NCI-H82 treated with DMSO at 0.1 percent for 48 hours (cell line): ENCODE measurements at regions not wholly inside any gene's neighbourhood (a gene's known extent, or its start where the extent isn't known, plus 50 kb on each side); places are given as distances from the start of the nearest gene placed in this dataset.
"Not testable (repeated sequence)": the region's sequence is repeated elsewhere in the genome, so short reads cannot be mapped to it uniquely, and the experiment has no call there.

ENCODE experiments used
- DNase-seq: peaks from one replicate; lab custom pipeline; 2025; ENCODE audit not compliant: unreplicated experiment; lab: John Stamatoyannopoulos, UW

DNA sequence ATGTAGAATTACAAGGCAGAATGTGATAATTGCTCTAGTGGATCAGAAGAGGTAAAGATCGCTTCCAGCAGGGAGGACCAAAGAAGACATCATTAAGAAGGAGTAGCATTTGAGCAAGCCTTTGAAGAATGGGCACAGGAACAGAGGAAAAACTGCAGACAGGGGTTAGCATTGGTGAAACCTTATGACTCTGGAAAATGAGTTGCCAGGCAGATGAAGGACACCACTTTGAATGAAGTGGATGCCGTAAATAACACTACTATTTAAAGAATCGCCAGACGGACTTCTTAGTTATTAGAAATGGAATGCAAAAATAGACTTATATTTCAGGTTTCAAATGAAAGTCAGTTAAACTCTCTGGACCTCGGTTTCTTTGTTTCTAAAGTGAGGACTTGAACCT, 727.7 kb downstream of the USP25 start:
- no peak for DNase-seq

DNA sequence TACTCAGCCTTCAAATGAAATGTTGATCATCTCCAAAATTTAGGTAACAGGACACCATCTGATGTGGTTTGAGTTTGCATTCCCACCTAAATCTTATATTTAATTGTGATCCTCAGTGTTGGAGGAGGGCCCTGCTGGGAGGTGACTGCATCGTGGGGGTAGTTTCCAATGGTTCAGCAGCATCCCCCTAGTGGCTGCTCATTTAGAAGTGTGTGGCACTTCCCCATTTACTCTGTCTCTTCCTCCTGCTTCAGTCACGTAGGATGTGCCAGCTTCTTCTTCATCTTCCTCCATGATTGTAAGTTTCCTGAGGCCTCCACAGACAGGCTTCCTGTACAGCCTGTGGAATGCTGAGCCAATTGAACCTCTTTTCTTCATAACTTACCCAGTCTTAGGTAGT, 731.2 kb downstream of the USP25 start:
- no peak for DNase-seq

DNA sequence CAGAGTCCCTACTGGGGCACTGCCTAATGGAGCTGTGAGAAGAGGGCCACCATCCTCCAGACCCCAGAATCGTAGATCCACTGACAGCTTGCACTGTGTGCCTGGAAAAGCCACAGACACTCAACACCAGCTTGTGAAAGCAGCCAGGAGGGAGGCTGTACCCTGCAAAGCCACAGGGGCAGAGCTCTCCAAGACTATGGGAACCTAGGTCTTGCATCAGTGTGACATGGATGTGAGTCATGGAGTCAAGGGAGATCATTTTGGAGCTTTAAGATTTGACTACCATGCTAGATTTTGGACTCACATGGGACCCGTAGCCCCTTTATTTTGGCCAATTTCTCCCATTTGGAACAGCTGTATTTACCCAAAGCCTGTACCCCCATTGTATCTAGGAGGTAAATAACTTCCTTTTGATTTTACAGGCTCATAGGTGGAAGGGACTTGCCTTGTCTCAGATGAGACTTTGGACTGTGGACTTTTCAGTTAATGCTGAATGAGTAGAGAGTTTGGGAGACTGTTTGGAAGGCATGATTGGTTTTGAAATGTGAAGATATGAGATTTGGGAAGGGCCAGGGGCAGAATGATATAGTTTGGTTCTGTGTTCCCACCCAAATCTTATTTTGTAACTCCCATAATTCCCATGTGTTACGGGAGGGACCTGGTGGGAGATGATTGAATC, 734.6 kb downstream of the USP25 start:
- not testable (repeated sequence) for DNase-seq

DNA sequence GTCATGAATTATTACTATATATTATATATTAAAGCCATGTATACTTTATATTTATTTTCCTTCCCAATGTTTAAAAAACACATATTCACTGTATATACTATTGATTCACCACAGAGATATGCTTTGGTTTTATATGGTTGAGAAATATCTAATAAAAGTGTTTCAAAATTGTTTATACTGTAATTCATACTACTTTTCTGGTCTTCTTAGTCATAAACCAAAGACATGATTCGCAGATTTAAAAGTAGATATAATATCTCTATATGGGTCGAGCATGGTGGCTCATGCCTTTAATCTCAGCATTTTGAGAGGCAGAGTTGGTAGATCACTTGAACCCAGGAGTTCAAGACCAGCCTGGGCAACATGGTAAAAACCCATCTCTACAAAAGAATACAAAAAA, 738.4 kb downstream of the USP25 start:
- DNase-seq, result no peak

DNA sequence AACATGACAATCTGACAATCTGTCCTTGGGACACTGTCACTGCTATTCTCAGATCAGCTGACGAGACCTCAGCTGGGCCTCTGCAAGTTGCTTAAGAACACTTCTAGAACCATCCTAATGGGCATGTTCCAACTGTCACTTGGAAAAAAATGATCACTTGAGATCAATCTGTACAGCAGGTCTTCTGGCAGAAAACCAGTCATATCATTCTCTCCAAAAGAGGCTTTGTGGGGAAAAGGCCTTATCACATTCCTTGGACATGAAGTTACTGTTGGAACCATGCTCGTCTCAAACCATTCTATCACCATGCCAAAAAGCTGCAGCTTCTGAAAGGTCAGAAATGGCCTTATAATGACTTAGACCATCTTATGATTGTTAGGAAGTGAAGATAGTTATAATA, 744.2 kb downstream of the USP25 start:
- no peak for DNase-seq

DNA sequence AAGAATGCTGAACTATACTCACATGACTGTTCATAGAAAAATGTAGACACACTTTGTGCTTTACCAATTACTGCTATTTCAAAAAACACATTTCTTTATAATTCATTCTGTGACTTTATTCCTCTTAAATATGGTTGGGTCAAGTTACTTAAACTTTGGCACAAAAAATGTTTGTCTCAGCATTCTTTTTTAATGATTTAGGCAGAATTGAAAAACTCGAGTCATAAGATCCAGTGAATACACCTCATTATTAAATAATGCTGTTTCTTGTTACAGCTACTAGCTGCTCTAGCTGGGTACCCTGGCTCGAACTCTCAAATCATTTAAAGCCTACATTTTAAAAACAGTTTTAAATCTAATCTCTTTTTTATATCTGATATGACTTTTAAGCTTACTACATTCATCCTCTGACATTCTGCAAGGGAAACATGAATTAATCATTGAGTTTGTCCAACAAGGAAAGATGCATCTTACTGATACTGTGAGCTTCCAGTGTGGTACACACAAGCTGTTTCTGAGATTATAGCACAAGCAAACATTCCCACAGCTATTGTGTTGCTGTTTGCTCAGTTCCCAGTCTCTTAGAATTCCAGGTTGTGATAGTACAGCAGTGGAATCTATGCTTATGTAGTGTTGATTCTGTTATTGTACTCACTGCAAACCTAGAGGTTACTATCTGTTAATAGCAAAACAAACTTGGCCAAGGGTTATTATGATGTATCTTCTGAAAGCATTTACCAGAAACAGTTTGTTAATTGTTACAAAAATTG, 746.5 kb downstream of the USP25 start:
- no peak for DNase-seq

DNA sequence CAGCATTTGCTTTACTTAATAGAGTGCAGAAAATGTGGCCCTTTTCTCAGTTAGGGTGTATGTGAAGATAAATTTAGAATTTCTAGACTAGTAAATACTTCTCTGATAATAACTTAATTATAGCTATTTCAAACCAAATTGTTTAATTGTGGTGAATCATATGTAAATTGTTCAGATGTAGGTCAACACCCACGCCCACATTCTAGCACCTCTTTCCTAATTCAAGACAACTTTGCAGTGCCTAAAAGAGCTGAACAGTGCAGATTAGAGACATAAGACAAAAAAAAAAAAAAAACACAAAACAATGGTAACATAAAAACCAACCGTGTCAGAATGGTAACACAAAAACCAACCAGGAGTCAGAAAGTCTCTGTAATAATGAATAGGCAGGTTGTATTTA, 758.3 kb downstream of the USP25 start:
- DNase-seq, result no peak

DNA sequence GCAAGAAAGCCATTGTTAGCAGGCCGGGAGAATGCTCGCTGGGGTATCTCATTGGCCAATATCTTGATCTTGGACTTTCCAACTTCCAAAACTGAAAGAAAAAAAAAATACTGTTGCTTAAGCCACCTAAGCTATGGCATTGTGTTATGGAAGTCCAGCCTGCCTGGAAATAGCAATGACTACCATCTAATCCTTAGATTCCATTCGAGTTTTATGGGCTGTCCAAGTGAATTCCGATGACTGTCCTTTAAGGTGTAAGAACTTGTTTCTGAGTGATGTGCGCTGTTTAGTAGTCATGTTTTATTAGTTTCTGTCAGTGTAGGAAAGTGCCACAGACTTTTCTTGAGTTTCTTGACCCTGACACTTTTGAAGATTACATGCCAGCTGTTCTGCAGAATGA, 762.6 kb downstream of the USP25 start:
- no peak for DNase-seq

DNA sequence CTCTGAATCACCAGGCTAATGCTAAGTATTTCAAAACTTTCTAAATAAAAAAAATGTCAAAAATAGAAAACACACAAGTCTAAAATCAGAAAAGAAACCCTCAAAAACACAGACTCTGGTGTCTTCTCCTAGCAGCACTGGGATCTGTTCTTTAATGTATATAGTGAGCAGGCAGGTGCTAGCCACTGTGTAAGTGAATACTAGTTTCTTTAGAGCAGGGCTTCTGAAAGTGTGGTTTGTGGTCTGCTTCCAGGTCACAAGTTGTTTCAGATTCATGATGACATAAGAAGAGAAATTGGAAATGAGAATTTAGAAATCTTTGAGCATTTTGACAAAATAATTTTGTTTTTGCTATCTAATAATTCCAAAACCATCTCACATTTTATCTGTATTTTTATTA, 763.1 kb downstream of the USP25 start:
- no peak for DNase-seq

DNA sequence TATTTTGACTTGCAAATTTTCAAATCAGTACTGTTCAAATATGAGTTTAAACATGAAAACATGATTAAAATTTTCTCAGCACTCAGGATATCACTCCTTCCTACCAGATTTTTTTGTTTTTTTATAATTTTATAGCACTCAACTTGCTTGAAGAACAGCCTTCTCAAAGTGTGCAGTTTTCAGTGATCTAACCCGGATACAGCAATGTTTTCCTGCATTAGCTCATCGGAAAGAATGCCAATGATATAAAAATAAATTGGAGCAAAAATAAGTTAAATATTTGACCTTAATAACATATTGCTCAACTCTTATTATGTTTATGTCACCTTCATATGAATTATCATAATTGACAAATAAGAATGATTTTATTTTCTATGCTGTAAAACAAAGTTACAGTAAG, 766.8 kb downstream of the USP25 start:
- DNase-seq, result no peak

DNA sequence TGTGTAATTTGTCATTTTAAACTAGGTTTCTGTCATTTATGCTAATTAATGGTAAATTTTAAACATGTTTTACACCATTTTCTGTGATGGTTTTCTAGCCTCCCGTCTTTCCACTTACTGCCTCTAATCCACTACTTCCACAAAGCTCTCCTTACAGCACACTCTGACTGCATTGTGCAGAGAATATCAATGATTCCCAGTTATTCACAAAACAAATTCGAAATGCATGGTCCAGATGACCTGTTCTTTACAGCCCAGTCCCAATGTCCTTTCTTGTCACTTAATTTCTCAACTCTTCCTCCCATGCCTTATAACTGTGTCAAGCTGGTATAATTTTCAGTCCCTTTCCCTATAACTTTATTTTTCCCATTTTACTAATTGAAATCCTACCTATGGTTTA, 770.5 kb downstream of the USP25 start:
- no peak for DNase-seq

DNA sequence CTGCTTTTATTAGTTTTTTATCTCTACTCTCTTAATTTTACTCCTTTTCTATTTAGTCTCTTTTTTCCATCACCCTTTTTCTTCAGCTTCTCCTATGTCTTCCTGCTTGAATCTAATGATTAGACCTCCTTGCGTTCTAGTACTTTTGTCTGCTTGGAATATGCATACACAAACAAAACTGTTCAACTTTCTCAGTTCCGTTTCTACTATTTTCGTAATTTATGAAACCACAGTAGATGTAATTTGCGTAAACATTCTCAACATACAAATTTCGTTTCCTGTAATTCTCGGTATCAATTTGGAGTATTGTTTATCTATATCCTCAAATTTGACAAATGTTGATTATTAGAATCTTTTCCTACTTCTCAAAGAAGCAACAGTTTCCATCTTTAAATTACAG, 772.5 kb downstream of the USP25 start:
- DNase-seq, result no peak

DNA sequence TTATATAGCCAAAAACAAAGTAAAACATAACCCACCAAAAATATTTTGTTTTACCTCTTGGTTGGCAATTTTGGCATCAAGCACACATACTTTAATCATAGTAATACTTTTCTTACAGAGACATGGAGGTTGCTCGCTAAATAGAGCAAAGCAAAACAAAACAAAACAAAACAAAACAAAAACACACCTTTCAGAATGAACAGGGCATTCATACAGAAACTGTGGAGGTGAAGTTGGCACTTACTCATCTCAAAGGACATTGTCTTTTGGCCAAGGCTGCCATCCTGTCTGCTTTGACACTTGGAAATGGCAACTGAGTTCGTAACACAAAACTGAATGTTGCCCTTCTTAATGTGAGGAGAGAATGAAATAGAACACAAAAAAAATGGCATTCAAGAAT, 773.1 kb downstream of the USP25 start:
- no peak for DNase-seq

DNA sequence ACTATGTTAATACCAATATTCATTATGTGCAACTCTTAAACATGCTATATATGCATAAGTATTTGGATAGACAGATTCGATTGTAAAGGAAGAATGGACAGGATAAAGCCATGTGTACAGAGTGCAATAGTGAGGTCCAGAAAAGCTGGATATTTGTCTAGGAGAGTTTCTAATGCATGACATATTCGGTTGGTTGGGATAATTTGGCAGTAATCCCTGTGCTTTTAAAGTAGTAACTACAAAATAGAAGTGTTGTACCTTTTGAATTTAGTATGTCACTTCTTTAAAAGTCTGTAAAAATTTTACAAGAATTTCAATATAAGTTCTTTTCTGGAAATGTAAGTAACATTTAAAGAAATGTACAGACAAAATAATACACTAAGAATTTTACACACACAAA, 774.5 kb downstream of the USP25 start:
- DNase-seq, result no peak

DNA sequence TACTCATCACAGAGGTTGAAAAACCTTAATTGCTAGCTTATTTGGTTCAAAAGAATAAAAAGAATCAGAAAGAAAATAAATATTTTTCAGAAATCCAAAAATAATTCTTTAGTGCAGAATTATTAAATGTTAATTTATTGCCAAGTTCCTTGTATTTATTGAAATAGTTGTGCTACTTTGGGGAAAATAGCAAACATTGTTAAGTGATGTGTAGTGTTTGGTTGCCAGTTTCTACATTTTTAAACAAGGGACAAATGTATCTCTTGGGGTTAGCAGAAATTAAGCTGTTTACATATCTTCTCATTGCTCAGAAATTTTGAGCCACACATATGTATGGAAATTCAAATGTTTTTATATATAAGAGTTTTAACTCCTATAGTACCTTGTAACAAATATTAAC, 775.0 kb downstream of the USP25 start:
- no peak for DNase-seq

DNA sequence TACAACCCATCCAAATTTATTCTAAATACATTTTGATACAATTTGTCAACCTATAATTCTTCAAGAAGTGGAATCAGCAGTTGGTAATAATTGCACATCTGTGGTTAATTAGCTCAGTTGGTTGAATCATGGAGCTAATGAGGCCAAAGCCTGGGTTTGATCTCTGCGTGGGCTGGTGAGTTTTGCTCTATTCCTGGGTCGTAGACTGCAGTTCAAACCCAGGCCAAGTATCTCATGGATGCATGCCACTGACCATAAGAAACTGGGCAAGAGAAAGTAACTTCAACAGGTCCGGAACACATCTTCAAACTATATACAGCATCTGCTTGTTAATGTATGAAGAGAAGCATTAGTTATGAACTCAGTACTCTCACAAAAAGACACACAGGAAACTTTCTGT, 779.7 kb downstream of the USP25 start:
- no peak for DNase-seq

DNA sequence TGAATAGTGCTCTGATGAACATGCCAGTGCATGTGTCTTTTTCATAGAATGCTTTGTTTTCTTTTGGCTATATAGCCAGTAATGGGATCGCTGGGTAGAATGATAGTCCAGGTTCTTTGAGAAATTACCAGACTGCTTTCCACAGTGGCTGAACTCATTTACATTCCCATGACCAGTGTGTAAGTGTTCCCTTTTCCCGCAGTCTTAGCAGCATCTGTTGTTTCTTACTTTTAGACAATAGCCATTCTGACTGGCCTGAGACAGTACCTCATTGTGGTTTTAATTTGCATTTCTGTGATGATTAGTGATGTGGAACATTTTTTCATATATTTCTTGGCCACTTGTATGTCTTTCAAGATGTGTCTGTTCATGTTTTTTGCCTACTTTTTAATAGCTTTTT, 784.5 kb downstream of the USP25 start:
- no peak for DNase-seq

DNA sequence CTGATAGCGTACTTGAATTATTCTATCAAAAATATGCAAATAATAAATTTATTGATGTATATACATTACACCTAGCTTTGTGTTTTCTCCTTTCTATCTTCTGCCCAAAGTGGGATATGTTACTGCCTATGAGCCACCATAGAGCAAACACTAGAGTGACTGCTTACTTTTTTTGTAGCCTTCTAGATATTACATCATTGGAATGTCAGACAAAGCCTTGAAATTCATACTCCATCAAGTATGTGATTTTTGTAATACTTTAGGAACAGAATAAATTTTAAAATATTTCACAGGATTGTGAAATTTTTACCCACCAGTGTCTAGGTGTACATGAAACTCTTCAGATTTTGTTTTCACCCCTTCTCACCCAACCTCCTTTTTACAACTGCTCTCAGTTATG, 787.6 kb downstream of the USP25 start:
- no peak for DNase-seq

DNA sequence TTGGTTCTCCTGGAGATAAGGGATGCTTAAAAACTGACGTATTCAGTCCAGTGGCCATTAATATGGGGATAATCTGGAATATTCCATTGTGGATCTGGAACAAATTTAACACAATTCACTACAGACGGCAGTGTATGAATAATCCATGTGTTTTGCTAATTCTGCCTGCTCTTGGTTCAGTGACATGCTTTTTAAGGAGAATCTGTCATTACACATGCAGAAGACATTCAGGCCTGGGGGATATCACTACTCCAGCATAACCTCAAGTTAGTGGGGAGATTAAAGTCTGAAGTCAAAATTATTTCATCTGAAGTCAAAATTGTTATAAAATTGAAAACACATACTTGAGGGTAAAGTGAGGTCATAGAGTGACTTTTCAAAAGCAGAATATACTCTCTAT, 789.3 kb downstream of the USP25 start:
- no peak for DNase-seq

DNA sequence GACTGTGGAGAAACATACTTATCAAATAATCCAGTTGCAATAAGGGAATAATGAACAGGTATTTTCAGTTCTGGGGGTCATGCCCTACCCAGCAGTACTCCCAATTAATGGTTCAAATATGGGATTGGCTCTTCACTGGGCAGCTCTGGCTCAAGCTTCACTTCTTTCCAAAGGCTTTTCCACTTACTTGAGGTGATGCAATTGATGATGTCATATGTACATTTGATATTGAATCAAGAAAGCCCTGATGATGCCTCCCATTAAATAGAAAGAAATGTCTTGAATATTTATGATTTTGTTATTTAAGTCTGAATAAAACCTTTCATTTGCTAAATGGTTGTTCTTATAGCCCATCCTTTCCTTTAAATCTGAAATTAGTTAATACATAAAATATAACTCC, 789.9 kb downstream of the USP25 start:
- DNase-seq, result no peak

DNA sequence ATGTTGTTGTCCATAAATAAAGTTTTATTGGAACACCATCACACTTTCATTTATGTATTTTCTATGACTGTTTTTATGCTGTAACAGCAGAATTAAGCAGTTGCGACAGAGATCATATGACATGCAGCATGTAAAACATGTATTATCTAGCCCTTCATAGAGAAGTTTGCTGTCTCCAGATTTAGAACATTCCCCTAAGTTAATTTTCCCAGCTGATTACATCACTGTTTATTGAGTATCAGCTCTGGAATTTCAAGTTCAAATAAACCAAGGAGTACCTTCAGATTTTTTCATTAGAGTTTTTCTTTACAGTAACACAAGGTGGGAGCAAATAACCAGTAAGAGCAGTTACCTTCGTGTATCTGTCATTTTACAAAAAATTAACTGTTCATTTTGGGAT, 792.8 kb downstream of the USP25 start:
- no peak for DNase-seq

DNA sequence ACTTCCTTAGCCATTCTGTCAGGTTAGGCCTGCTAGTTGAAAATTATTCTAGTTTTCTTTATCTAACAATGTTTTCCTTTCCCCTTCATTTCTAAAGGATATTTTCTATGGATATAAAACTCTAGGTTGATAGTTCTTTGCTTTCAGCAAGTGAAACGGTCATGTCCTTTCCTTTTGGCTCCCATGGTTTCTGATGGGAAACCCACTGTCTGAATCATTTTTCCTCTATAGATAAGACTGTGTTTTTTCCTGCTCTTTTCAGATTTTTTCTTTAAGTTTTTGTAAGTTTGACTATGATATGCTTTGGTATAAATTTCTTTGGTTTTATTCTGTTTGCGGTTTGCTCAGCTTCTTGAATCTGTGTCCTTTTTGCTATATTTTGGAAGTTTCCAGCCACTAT, 800.9 kb downstream of the USP25 start:
- no peak for DNase-seq

DNA sequence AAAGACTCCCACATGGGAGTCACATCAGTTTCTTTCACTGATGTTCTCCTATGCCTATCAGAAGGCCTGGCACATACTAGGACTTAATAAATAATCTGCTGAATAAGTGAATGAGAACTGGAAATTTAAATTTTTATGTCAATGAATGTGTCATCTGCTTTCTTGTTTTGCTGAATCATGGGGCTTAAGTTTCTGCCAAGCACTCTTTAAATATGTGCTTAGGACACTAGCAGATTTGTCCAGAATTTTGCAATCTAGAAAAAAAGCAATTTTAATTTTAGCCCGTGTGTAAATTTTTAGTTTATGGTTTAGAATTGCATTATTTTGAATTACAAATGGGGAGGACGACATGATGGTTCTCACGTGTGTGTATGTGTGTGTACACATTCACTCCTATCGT, 803.1 kb downstream of the USP25 start:
- no peak for DNase-seq
